SIG-M5 treated with dmso at 0.1 percent for 504 hours (cell line): ENCODE measurements at regions not wholly inside any gene's neighbourhood (a gene's known extent, or its start where the extent isn't known, plus 50 kb on each side); places are given as distances from the start of the nearest gene placed in this dataset.

Source experiments
- DNase-seq: peaks from one replicate; lab custom pipeline; 2025; ENCODE audit not compliant: unreplicated experiment; lab: John Stamatoyannopoulos, UW

DNA sequence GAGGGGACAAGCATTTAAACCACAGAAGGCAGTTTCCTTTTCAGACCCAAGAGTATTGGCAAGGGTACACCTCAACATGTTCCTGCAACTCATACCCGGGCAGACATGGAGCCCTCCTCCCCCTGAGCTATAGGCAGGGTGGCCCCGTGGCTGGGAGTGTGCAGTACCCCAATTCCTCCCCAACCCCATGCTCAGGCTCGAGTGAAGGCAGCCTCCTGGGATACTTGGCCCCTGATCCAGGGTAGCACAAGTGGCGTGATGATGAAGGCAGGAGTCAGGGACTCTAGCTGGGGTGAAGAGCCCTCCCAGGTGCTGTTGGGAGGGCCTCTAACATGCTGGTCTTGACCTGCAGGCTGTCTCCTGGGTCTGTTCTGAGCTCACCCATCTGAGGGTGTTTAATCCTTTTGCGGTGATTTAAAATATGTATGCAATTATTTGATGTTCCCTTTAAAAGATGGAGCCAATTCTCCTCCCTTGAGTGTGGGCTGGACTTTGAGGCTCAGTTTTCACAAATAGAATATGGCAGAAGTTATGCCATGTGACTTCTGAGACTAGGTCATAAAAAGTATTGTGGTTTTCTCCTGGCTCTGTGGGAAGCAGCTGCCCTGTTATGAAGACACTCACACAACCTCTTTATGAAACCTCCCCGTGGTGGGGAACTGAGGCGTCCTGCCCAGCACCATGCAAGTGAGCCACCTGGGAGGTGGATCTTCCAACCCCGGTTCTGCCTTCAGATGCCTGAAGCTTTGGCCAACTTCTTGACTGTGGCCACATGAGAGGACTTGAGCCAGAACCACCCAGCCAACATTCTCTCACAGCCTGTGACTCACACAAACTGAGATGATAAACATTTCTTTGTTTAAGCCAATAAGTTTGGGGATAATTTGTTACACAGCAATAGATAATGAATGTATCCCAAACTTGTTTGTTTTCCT is 54.7 kb upstream of the NECTIN1 start:
- DNase-seq = no peak

DNA sequence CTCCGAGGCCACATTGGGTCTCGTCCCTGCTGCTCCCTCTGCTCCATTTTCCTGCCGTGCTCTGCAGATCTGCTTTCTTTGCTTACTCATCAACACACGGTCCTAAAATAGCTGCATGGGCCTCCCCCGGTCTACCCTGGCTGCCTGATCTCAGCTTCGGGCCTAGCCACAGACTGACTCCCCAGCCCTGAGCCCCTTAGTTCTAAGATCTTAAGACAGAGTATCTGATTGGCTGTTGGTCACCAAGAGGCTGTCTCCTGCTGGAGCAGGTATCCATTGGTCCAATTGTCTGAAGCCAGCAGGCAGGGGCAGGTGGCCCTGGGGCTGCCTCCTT is 53.7 kb upstream of the NECTIN1 start:
- DNase-seq = no peak

DNA sequence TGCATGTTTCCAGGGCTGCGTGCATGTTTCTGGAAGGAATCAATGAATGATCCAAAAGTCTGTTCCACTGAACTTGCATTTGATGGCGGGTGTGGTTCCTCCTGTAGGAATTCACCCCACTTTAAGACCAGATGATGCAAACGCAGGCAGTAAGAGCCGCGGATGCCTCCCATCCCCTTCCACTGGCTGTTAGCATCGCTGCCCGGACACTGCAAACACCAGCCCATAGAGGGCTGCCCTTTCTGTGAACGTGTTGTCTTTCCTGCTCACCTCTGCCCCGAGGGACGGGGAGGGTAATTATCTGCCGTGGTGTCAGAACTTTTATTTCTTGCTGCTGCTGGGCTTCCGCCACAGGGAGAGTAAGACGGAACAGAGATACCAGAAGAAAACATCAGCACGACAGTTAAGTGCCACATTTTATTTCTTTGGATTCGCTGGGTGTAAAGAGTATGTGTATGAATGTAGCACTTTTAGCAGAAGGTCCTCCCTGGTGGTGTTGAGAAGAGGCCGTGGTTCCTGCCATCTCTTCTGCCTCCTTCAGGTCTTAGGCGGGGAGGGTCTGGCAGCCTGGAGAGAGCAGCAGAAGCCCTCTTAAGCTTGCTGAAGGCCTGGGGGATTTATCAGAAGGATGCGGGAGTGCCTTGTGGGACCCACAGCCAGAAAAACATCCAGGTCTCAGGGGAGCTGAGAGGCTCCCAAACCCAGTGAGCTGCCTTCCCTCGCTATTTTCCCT is 53.2 kb upstream of the NECTIN1 start:
- DNase-seq = no peak

DNA sequence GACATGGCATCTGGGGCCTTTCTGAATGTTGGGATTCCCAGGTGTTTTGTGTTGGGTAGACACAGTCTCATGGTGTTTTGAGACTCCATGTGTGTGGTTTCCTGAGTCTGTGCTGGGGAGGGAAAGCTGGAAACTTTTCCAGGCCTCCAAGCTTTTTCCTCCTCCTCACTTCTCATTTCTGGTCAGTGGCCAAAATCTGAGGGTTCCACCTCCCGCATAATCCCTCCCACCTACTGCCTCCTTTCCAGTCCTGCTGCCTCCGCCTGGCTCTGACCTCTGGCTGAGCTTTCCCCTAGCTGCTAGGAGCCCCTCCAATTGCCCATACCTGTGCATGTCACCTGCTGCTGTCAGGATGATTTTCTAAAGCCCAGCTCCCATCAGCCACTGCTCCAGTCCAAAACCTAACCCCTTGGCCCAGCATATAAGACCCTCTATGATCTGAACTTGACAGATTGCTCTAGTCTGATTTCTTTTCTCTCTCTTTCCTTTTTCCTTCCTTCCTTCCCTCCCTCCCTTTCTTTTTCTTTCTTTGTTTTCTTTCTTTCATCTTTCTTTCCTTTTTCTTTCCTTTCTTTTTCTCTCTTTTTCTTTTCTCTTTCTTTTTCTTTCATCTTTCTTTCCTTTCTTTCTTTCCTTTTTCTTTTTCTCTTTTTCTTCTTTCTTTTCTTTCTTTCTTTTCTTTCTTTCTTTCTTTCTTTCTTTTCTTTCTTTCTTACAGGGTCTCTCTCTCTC is 51.4 kb upstream of the NECTIN1 start:
- no peak for DNase-seq

DNA sequence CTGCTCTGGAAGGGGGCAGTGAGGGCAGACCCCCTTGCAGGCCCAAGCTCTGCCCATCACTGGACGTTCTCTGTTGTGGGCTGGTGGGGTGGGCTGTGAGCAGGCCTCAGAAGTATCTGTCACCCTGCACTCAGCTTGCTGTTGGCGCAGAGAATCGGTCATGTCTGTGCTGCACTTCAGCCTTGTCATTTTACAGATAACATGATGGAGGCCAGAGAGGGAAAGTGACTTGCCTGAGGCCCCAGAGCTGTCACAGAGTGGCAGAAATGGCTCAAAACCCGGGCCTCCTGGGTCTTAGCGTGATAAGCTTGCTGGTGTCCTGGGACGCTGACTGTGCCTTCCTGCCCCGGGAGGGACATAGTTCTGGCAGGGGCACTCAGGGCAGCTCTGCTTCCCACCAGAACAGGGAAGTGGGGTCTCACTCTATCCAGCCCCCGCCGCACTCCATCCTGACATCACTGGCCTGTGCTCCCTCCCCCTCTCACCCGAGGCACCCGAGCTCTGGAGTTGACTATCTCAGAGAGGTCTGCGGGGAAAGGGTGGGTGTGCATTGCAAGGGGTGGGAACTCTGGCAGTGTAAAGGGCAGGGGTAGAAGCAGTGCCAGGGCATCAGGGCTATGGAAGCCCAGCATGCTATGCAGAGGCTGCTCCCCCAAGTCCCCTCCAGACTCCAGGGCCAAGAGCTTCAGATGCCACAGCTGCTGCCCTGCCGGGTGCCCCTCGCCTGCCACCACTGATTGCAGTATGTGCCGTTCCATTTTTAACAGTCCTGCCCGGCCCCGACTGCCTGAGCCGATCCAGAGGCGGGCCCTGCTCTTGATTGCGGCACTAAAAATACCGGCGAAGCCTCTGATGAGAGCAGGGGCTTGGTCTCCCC is 50.4 kb upstream of the NECTIN1 start:
- no peak for DNase-seq
